Tibial nerve (tissue), 4 donors: ENCODE measurements at regions not wholly inside any gene's neighbourhood (a gene's known extent, or its start where the extent isn't known, plus 50 kb on each side); places are given as distances from the start of the nearest gene placed in this dataset.
A peak's percentile ranks its signal among the peaks of the same experiment; 100 is the strongest.

ENCODE experiments used
- DNase-seq, 2 donors: peaks; one replicate each; pipeline ENCODE4 v3.0.0-alpha.2; 2019; ENCODE audit warnings: low spot score in 2 of 2
- H3K27ac ChIP-seq, 4 donors: fragments of 200-600 bp; sonication (generic) in 3 of 4; one replicate each; pipeline ENCODE4 v1.5.1; 2017 to 2019; ENCODE audit warnings: mild to moderate bottlenecking in 1 of 4
- H3K27me3 ChIP-seq, 2 donors: fragments of 200-600 bp; sonication (generic) in 1 of 2; one replicate each; pipeline versions ENCODE4 v1.5.1 to v1.6.0; 2017 to 2019
- H3K36me3 ChIP-seq, 3 donors: fragments of 200-600 bp; sonication (generic); one replicate each; pipeline ENCODE4 v1.5.1; 2018 to 2019
- H3K4me1 ChIP-seq, 4 donors: fragments of 200-600 bp; sonication (generic) in 3 of 4; one replicate each; pipeline ENCODE4 v1.5.1; 2017 to 2019
- H3K4me3 ChIP-seq, 4 donors: fragments of 200-600 bp; sonication (generic) in 3 of 4; one replicate each; pipeline ENCODE4 v1.5.1; 2017 to 2019; ENCODE audit warnings: mild to moderate bottlenecking in 1 of 4, moderate library complexity in 1 of 4
- H3K9me3 ChIP-seq, 4 donors: fragments of 200-600 bp; sonication (generic) in 3 of 4; one replicate each; pipeline ENCODE4 v1.5.1; 2017 to 2019
- CTCF ChIP-seq, 5 experiments: fragments of 200-600 bp in 3 of 5; fragments of 450-650 bp in 2 of 5; sonication (generic) in 3 of 5; IDR thresholded peaks; one replicate each; pipeline ENCODE4 v1.5.1; 2016 to 2019; ENCODE audit warnings: antibody characterized with exemption in 5 of 5, mild to moderate bottlenecking in 3 of 5, moderate library complexity in 2 of 5
- EP300 ChIP-seq, 2 donors: sonication (generic); formaldehyde crosslinking; IDR thresholded peaks; one replicate each; pipeline ENCODE4 v1.6.1; 2017; ENCODE audit warnings: antibody characterized with exemption in 2 of 2, mild to moderate bottlenecking in 1 of 2
- POLR2A ChIP-seq, 2 donors: fragments of 450-650 bp; IDR thresholded peaks; one replicate each; pipeline ENCODE4 v1.6.1; 2017; ENCODE audit warnings: antibody characterized with exemption in 2 of 2, mild to moderate bottlenecking in 2 of 2, moderate library complexity in 2 of 2
- WGBS, 2 donors: methylation state at CpG; one replicate each; pipeline ENCODE4 v1.1.5; 2018; 5-methylcytosine and 5-hydroxymethylcytosine counted together

GRCh38 chr3:107976202-107976800 lies 114.5 kb downstream of the CD47 start:
- Histone ChIP-seq H3K27ac (no peak overlapping the region), H3K4me1 (peaks cover 0 to 10% (median 5%) of the 10 kb centered on the region in 4 donors), H3K4me3 (no peak overlapping the region), H3K36me3 (no peaks in the 10 kb centered on the region), H3K9me3 (no peaks in the 10 kb centered on the region), H3K27me3 (no peaks in the 10 kb centered on the region)
- DNase-seq = no peak
- WGBS, 2 donors = 90 to 97% methylated on average over 5 of the region's 5 CpGs
- TF ChIP-seq CTCF (IDR thresholded peaks at IDR 0.05) (no peak), POLR2A (IDR thresholded peaks at IDR 0.05) (no peak), EP300 (IDR thresholded peaks at IDR 0.05) (no peak)

- TF ChIP-seq CTCF (IDR thresholded peaks at IDR 0.05) (no peak), POLR2A (IDR thresholded peaks at IDR 0.05) (no peak), EP300 (IDR thresholded peaks at IDR 0.05) (no peak)
- no peak overlapping the region for H3K4me3 ChIP-seq
- no peaks in the 10 kb centered on the region for H3K9me3 ChIP-seq
- no peak overlapping the region for H3K27ac ChIP-seq
- H3K27me3 ChIP-seq = no peaks in the 10 kb centered on the region
- H3K4me1 ChIP-seq = peaks cover 0 to 14% (median 8%) of the 10 kb centered on the region in 4 donors
- 85 to 89% methylated on average over 3 of the region's 3 CpGs for WGBS, 2 donors
- no peak for DNase-seq
- H3K36me3 ChIP-seq = no peaks in the 10 kb centered on the region
Observed at GRCh38 chr3:107975529-107976201, 115.2 kb downstream of the CD47 start.

- TF ChIP-seq CTCF (IDR thresholded peaks at IDR 0.05) = no peak
- no peak for TF ChIP-seq EP300 (IDR thresholded peaks at IDR 0.05)
- TF ChIP-seq POLR2A (IDR thresholded peaks at IDR 0.05) = no peak
- no peak for DNase-seq
- Histone ChIP-seq H3K27me3 (no peaks in the 10 kb centered on the region), H3K36me3 (no peaks in the 10 kb centered on the region), H3K9me3 (no peaks in the 10 kb centered on the region), H3K4me1 (peaks cover 0 to 24% (median 19%) of the 10 kb centered on the region in 4 donors), H3K4me3 (no peak overlapping the region), H3K27ac (no peak overlapping the region)
- 78 to 83% methylated on average over 4 of the region's 4 CpGs for WGBS, 2 donors
Observed at GRCh38 chr3:107973961-107974360, 116.9 kb downstream of the CD47 start.

GRCh38 chr3:107973152-107973551 lies 117.7 kb downstream of the CD47 start:
- no peak overlapping the region for H3K27ac ChIP-seq
- no peak overlapping the region for H3K4me3 ChIP-seq
- TF ChIP-seq CTCF (IDR thresholded peaks at IDR 0.05) = no peak
- no peak for DNase-seq
- no peaks in the 10 kb centered on the region for H3K27me3 ChIP-seq
- WGBS, 2 donors = 65 to 78% methylated on average over 2 of the region's 2 CpGs
- H3K9me3 ChIP-seq = no peaks in the 10 kb centered on the region
- peaks cover 0 to 23% (median 15%) of the 10 kb centered on the region in 4 donors for H3K4me1 ChIP-seq
- H3K36me3 ChIP-seq = no peaks in the 10 kb centered on the region

GRCh38 chr3:107970993-107971580 lies 119.7 kb downstream of the CD47 start:
- Histone ChIP-seq H3K9me3 (no peaks in the 10 kb centered on the region), H3K36me3 (no peaks in the 10 kb centered on the region), H3K27ac (peak overlapping the region in 2 of 4 donors; percentile 47 to 62), H3K27me3 (no peaks in the 10 kb centered on the region), H3K4me3 (no peak overlapping the region), H3K4me1 (peaks cover 0 to 23% (median 14%) of the 10 kb centered on the region in 4 donors)
- no peak for DNase-seq
- TF ChIP-seq CTCF (IDR thresholded peaks at IDR 0.05) = no peak
- no peak for TF ChIP-seq POLR2A (IDR thresholded peaks at IDR 0.05)
- TF ChIP-seq EP300 (IDR thresholded peaks at IDR 0.05) = no peak
- WGBS, 2 donors = 36 to 39% methylated on average over 1 of the region's 1 CpG
